ENCODE measurements at regions not wholly inside any gene's neighbourhood (a gene's known extent, or its start where the extent isn't known, plus 50 kb on each side); places are given as distances from the start of the nearest gene placed in this dataset.

GRCh38 chr9:29697011-29697410 lies 2123.7 kb upstream of the C9orf72 start:
- in situ Hi-C loops (cut with MboI; ENCODE audit: low sequenced_read_pairs) = no loop called here

- in situ Hi-C loops (cut with MboI; ENCODE audit: low sequenced_read_pairs) = no loop called here
These were observed 2128.3 kb upstream of the C9orf72 start for GRCh38 chr9:29701559-29701958.

GRCh38 chr9:29701971-29702370 lies 2128.7 kb upstream of the C9orf72 start:
- in situ Hi-C loops (cut with MboI; ENCODE audit: low sequenced_read_pairs) = no loop called here

GRCh38 chr9:29714860-29715259 lies 2141.6 kb upstream of the C9orf72 start:
- in situ Hi-C loops (cut with MboI; ENCODE audit: low sequenced_read_pairs) = no loop called here

- in situ Hi-C loops (cut with MboI; ENCODE audit: low sequenced_read_pairs) = no loop called here
These were observed 2144.3 kb upstream of the C9orf72 start for GRCh38 chr9:29717631-29718030.

- in situ Hi-C loops (cut with MboI; ENCODE audit: low sequenced_read_pairs) = no loop called here
These were observed 2156.9 kb upstream of the C9orf72 start for GRCh38 chr9:29730163-29730562.

GRCh38 chr9:29740518-29740917 lies 2167.2 kb upstream of the C9orf72 start:
- in situ Hi-C loops (cut with MboI; ENCODE audit: low sequenced_read_pairs) = no loop called here

GRCh38 chr9:29741169-29741568 lies 2167.9 kb upstream of the C9orf72 start:
- in situ Hi-C loops (cut with MboI; ENCODE audit: low sequenced_read_pairs) = no loop called here

GRCh38 chr9:29750062-29750461 lies 2176.8 kb upstream of the C9orf72 start:
- in situ Hi-C loops (cut with MboI; ENCODE audit: low sequenced_read_pairs) = no loop called here

GRCh38 chr9:29751226-29751625 lies 2177.9 kb upstream of the C9orf72 start:
- in situ Hi-C loops (cut with MboI; ENCODE audit: low sequenced_read_pairs) = no loop called here

GRCh38 chr9:29753638-29754037 lies 2180.4 kb upstream of the C9orf72 start:
- in situ Hi-C loops (cut with MboI; ENCODE audit: low sequenced_read_pairs) = no loop called here

GRCh38 chr9:29769019-29769418 lies 2195.7 kb upstream of the C9orf72 start:
- in situ Hi-C loops (cut with MboI; ENCODE audit: low sequenced_read_pairs) = no loop called here

GRCh38 chr9:29773676-29774075 lies 2200.4 kb upstream of the C9orf72 start:
- in situ Hi-C loops (cut with MboI; ENCODE audit: low sequenced_read_pairs) = no loop called here

- in situ Hi-C loops (cut with MboI; ENCODE audit: low sequenced_read_pairs) = no loop called here
These were observed 2202.2 kb upstream of the C9orf72 start for GRCh38 chr9:29775491-29775890.

GRCh38 chr9:29778281-29778849 lies 2205.1 kb upstream of the C9orf72 start:
- in situ Hi-C loops (cut with MboI; ENCODE audit: low sequenced_read_pairs) = no loop called here

- in situ Hi-C loops (cut with MboI; ENCODE audit: low sequenced_read_pairs) = no loop called here
These were observed 2220.7 kb upstream of the C9orf72 start for GRCh38 chr9:29793970-29794369.

GRCh38 chr9:29796291-29796952 lies 2223.1 kb upstream of the C9orf72 start:
- in situ Hi-C loops (cut with MboI; ENCODE audit: low sequenced_read_pairs) = no loop called here

GRCh38 chr9:29798599-29798998 lies 2225.3 kb upstream of the C9orf72 start:
- in situ Hi-C loops (cut with MboI; ENCODE audit: low sequenced_read_pairs) = no loop called here

GRCh38 chr9:29799227-29799626 lies 2225.9 kb upstream of the C9orf72 start:
- in situ Hi-C loops (cut with MboI; ENCODE audit: low sequenced_read_pairs) = no loop called here

- in situ Hi-C loops (cut with MboI; ENCODE audit: low sequenced_read_pairs) = no loop called here
These were observed 2227.5 kb upstream of the C9orf72 start for GRCh38 chr9:29800821-29801220.

GRCh38 chr9:29802454-29802853 lies 2229.2 kb upstream of the C9orf72 start:
- in situ Hi-C loops (cut with MboI; ENCODE audit: low sequenced_read_pairs) = no loop called here

- in situ Hi-C loops (cut with MboI; ENCODE audit: low sequenced_read_pairs) = no loop called here
These were observed 2233.8 kb upstream of the C9orf72 start for GRCh38 chr9:29806937-29807618.

Data from HL-60/S4 (cell line).